Progenitor cell of endocrine pancreas (in vitro differentiated cells): ENCODE measurements at regions not wholly inside any gene's neighbourhood (a gene's known extent, or its start where the extent isn't known, plus 50 kb on each side); places are given as distances from the start of the nearest gene placed in this dataset.

Experiments
- DNase-seq: peaks from one replicate; pipeline ENCODE4 v3.0.0; 2021; ENCODE audit warnings: low spot score; ENCODE audit not compliant: unreplicated experiment
- H3K27ac Mint-ChIP-seq: 2 replicates; pipeline ENCODE4 v1.8.0; 2021; ENCODE audit warnings: mild to moderate bottlenecking, moderate library complexity, mixed read lengths
- H3K27me3 Mint-ChIP-seq: 2 replicates; pipeline ENCODE4 v1.8.0; 2021; ENCODE audit warnings: mixed read lengths
- H3K36me3 Mint-ChIP-seq: 2 replicates; pipeline ENCODE4 v1.8.0; 2022; ENCODE audit warnings: mixed read lengths; ENCODE audit not compliant: insufficient read depth
- H3K4me1 Mint-ChIP-seq: 2 replicates; pipeline ENCODE4 v1.8.0; 2021; ENCODE audit warnings: low read depth, mixed read lengths
- H3K4me3 Mint-ChIP-seq: 2 replicates; pipeline ENCODE4 v1.8.0; 2021; ENCODE audit warnings: low read depth, mild to moderate bottlenecking, moderate library complexity, mixed read lengths
- H3K9me3 Mint-ChIP-seq: 2 replicates; pipeline ENCODE4 v1.8.0; 2021; ENCODE audit warnings: low read depth, mixed read lengths
- CTCF ChIP-seq: fragments of 200-600 bp; sonication (generic); IDR thresholded peaks from one replicate; pipeline ENCODE4 v1.5.0; 2021; ENCODE audit warnings: antibody characterized with exemption, mild to moderate bottlenecking; ENCODE audit not compliant: unreplicated experiment

DNA sequence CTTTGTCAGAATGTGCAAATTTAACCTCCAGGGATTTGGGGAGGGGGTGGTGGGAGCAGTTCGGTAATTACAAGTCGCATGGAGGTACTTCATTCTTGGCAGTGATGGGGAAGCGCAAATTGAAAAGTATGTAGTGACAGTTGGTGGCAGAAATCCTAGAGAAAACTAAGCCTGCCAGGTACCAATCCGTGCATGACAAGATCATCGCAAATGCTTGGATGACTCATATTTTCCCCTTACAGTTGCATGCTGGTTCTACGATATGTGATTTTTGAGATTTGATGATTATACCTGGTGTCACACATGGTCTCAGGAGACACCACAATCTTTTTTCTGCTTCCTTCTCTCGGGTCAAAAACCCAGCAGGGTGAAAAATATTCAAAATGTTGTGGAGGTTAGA lies 479.7 kb upstream of the ID2 start:
- Mint-ChIP-seq H3K4me3 (no peak overlapping the region), H3K9me3 (no peaks in the 10 kb centered on the region), H3K27me3 (peaks cover 16% of the 10 kb centered on the region), H3K4me1 (peaks cover 3% of the 10 kb centered on the region), H3K27ac (no peak overlapping the region), H3K36me3 (no peaks in the 10 kb centered on the region)
- no peak for DNase-seq
- TF ChIP-seq CTCF = no peak

- Mint-ChIP-seq H3K27ac (no peak overlapping the region), H3K36me3 (no peaks in the 10 kb centered on the region), H3K9me3 (peaks cover 12% of the 10 kb centered on the region), H3K4me3 (no peak overlapping the region), H3K4me1 (peaks cover 3% of the 10 kb centered on the region), H3K27me3 (peaks cover 16% of the 10 kb centered on the region)
- DNase-seq = no peak
- TF ChIP-seq CTCF = no peak
These were observed 478.5 kb upstream of the ID2 start for GRCh38 chr2:8203364-8203763.

GRCh38 chr2:8204711-8205110 lies 477.1 kb upstream of the ID2 start:
- Mint-ChIP-seq H3K27ac (no peak overlapping the region), H3K27me3 (peaks cover 16% of the 10 kb centered on the region), H3K9me3 (peaks cover 20% of the 10 kb centered on the region), H3K36me3 (no peaks in the 10 kb centered on the region), H3K4me3 (no peak overlapping the region), H3K4me1 (peaks cover 3% of the 10 kb centered on the region)
- DNase-seq = no peak
- TF ChIP-seq CTCF = no peak

DNA sequence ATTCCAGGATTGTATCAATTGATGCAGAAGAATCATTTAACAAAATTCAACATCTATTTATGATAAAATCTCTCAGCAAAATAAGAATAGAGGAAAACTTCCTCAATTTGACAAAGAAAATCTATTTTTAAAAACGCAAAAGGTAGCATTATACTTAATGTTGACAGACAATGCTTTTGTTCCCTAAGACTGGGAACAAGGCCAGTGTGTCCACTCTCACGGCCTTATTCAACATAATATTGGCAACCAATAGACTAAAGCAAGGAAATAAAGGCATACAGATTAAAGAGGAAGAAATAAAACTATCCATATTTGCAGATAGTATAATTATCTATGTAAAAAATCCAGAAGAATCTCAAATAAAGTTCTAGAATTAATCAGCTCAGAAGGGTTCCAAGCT lies 472.4 kb upstream of the ID2 start:
- no peak for TF ChIP-seq CTCF
- no peaks in the 10 kb centered on the region for H3K4me1 Mint-ChIP-seq
- peaks cover 6% of the 10 kb centered on the region for H3K27me3 Mint-ChIP-seq

DNA sequence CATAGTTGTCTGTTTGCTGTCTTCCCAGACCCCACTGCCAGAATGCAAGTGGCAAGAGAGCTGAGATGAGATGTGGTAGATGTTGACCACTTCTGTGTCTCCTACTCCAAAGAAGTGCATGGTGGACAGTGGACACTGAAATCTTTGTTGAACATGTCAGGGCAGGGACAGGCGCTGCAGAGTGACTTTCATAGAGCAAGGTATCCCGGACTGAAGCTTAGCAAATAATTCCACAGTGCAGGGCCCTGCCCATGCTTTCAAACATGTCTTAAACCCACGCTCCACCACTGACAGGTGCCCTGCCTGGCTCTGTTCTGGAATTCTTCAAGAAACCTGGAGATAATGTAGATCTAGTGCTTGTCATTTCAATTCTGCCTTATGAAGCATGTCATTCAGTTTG lies 470.5 kb upstream of the ID2 start:
- Mint-ChIP-seq H3K36me3 (no peaks in the 10 kb centered on the region), H3K27ac (no peak overlapping the region), H3K4me3 (no peak overlapping the region), H3K4me1 (no peaks in the 10 kb centered on the region), H3K9me3 (peaks cover 30% of the 10 kb centered on the region), H3K27me3 (peaks cover 6% of the 10 kb centered on the region)
- no peak for TF ChIP-seq CTCF
- no peak for DNase-seq

More for the DNA sequence above, 472.4 kb upstream of the ID2 start:
- Mint-ChIP-seq H3K36me3 (no peaks in the 10 kb centered on the region), H3K9me3 (peaks cover 30% of the 10 kb centered on the region), H3K27ac (no peak overlapping the region), H3K4me3 (no peak overlapping the region)
- no peak for DNase-seq

GRCh38 chr2:8212239-8212638 lies 469.6 kb upstream of the ID2 start:
- TF ChIP-seq CTCF = no peak
- Mint-ChIP-seq H3K27ac (no peak overlapping the region), H3K9me3 (peaks cover 29% of the 10 kb centered on the region)

More at GRCh38 chr2:8212239-8212638, 469.6 kb upstream of the ID2 start:
- Mint-ChIP-seq H3K4me1 (no peaks in the 10 kb centered on the region), H3K27me3 (peaks cover 6% of the 10 kb centered on the region), H3K36me3 (no peaks in the 10 kb centered on the region), H3K4me3 (no peak overlapping the region)
- no peak for DNase-seq
